ENCODE measurements at regions not wholly inside any gene's neighbourhood (a gene's known extent, or its start where the extent isn't known, plus 50 kb on each side); places are given as distances from the start of the nearest gene placed in this dataset.

DNA sequence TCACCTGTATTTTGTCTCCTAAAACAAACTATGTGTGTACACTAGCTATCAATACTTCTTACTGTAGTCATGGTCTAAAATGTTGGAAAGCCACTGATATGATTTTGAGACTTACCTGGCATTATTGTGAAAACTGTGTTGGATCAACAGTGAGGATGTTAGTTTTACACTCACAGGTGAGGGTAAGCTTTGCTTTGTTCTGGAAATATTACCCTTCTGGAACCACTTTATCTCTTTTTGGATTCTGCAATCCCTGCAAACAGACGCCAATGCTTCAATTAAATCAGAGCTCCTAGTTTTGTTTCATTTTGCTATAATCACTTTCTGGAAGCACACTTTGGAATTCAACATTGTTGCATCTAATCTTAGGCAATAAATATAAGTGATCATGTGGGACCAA, 223.3 kb downstream of the RPS29 start:
- TF ChIP-seq POLR2A (IDR thresholded peaks at IDR 0.05; ENCODE audit: borderline replicate concordance, extremely low read depth, insufficient read depth, insufficient read length) (no peak), ZNF274 (IDR thresholded peaks at IDR 0.05; ENCODE audit: low read depth, low read length) (no peak), TCF7L2 (IDR thresholded peaks at IDR 0.05; ENCODE audit: borderline replicate concordance, extremely low read depth, insufficient read depth, insufficient read length) (no peak), EGR1 (IDR thresholded peaks at IDR 0.05; ENCODE audit: low read depth) (no peak), CBX3 (IDR thresholded peaks at IDR 0.05; ENCODE audit: low read depth) (no peak), EZH2 (IDR thresholded peaks at IDR 0.05) (no peak)
- TF ChIP-seq, protein P1, sequence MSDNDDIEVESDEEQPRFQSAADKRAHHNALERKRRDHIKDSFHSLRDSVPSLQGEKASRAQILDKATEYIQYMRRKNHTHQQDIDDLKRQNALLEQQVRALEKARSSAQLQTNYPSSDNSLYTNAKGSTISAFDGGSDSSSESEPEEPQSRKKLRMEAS (IDR thresholded peaks at IDR 0.05), result no peak
- H3K4me1 ChIP-seq (ENCODE audit: control insufficient read depth in 1 of 2, insufficient read depth in 2 of 2, low read length in 2 of 2), result no peaks in the 10 kb centered on the region
- intact Hi-C loops (cut with micrococcal nuclease), result no loop called here

DNA sequence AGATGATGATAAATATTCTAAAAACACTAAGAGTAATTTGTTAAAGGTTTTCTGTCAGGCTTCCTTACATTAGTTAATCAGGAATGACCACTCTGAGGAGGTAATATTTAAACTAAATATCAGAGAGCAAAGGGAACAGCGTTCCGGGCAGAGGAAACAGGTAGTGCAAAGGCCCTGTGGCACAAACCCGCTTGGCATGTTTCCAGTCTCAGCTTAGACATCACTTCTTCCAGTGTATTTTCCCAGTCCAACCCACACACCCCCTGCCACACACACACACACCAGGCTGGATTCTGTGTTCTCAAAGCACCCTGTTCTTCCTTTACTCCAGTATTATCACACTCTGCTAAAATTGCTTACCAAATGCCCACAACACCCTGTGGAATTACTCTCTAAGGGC, 247.1 kb downstream of the RPS29 start:
- no peak for DNase-seq (ENCODE audit: low read depth, low spot score)
- no peak overlapping the region for H3K4me3 ChIP-seq (replicated peaks in 1 of 2; ENCODE audit: low read depth in 1 of 2, low read length in 2 of 2)
- no peaks in the 10 kb centered on the region for H3K36me3 ChIP-seq (ENCODE audit: control insufficient read depth in 1 of 2, insufficient read depth in 2 of 2, low read length in 2 of 2)
- H3K9me2 ChIP-seq (ENCODE audit: insufficient read depth), result no peaks in the 10 kb centered on the region
- ChIA-PET CTCF (no interaction called here), POLR2A (no interaction called here), RAD21 (ENCODE audit: low non-redundant PET in 1 of 2, low total read pairs in 2 of 2, uncharacterized antibody in 2 of 2, unreplicated experiment in 2 of 2) (no interaction called here)
- no peaks in the 10 kb centered on the region for H3K79me2 ChIP-seq (ENCODE audit: insufficient read depth, low read length)
- intact Hi-C loops (cut with micrococcal nuclease), result no loop called here
- H3K4me1 ChIP-seq (ENCODE audit: control insufficient read depth in 1 of 2, insufficient read depth in 2 of 2, low read length in 2 of 2), result no peaks in the 10 kb centered on the region
- no peak for ATAC-seq
- H2AFZ ChIP-seq (ENCODE audit: low read depth, low read length, poor library complexity, severe bottlenecking), result no peak overlapping the region
- no peak overlapping the region for H3K4me2 ChIP-seq (ENCODE audit: low read length)
- no peak overlapping the region for H3K9ac ChIP-seq (ENCODE audit: low read length)
- no peaks in the 10 kb centered on the region for H3K27me3 ChIP-seq (ENCODE audit: insufficient read depth, low read length)
- BruUV-seq (replicated peaks), result no TSS peak
- TF ChIP-seq EGR1 (IDR thresholded peaks at IDR 0.05; ENCODE audit: low read depth), result no peak
- no peaks in the 10 kb centered on the region for H4K20me1 ChIP-seq (ENCODE audit: insufficient read depth)
- H3K9me3 ChIP-seq (ENCODE audit: control insufficient read depth in 1 of 2, insufficient read depth in 1 of 2, low read depth in 1 of 2, low read length in 2 of 2), result no peaks in the 10 kb centered on the region
- no peak overlapping the region for H3K27ac ChIP-seq (ENCODE audit: low read depth, low read length)

More for the DNA sequence above, 223.3 kb downstream of the RPS29 start:
- no peak overlapping the region for H3K4me2 ChIP-seq (ENCODE audit: low read length)
- no peak overlapping the region for H3K4me3 ChIP-seq (replicated peaks in 1 of 2; ENCODE audit: low read depth in 1 of 2, low read length in 2 of 2)
- H3K9me2 ChIP-seq (ENCODE audit: insufficient read depth), result no peaks in the 10 kb centered on the region
- H3K9me3 ChIP-seq (ENCODE audit: control insufficient read depth in 1 of 2, insufficient read depth in 1 of 2, low read depth in 1 of 2, low read length in 2 of 2), result no peaks in the 10 kb centered on the region
- ChIA-PET POLR2A (no interaction called here), CTCF (no interaction called here), RAD21 (ENCODE audit: low non-redundant PET in 1 of 2, low total read pairs in 2 of 2, uncharacterized antibody in 2 of 2, unreplicated experiment in 2 of 2) (no interaction called here)
- H4K20me1 ChIP-seq (ENCODE audit: insufficient read depth), result no peaks in the 10 kb centered on the region
- H3K79me2 ChIP-seq (ENCODE audit: insufficient read depth, low read length), result no peaks in the 10 kb centered on the region
- H3K27me3 ChIP-seq (ENCODE audit: insufficient read depth, low read length), result peaks cover 5% of the 10 kb centered on the region
- no peak overlapping the region for H2AFZ ChIP-seq (ENCODE audit: low read depth, low read length, poor library complexity, severe bottlenecking)
- H3K27ac ChIP-seq (ENCODE audit: low read depth, low read length), result no peak overlapping the region
- no TSS peak for BruUV-seq (replicated peaks)
- ATAC-seq (no peak), DNase-seq (ENCODE audit: low read depth, low spot score) (no peak)
- H3K36me3 ChIP-seq (ENCODE audit: control insufficient read depth in 1 of 2, insufficient read depth in 2 of 2, low read length in 2 of 2), result no peaks in the 10 kb centered on the region
- no peak overlapping the region for H3K9ac ChIP-seq (ENCODE audit: low read length)
